ENCODE measurements at regions not wholly inside any gene's neighbourhood (a gene's known extent, or its start where the extent isn't known, plus 50 kb on each side); places are given as distances from the start of the nearest gene placed in this dataset.
A peak's percentile ranks its signal among the peaks of the same experiment; 100 is the strongest.

DNA sequence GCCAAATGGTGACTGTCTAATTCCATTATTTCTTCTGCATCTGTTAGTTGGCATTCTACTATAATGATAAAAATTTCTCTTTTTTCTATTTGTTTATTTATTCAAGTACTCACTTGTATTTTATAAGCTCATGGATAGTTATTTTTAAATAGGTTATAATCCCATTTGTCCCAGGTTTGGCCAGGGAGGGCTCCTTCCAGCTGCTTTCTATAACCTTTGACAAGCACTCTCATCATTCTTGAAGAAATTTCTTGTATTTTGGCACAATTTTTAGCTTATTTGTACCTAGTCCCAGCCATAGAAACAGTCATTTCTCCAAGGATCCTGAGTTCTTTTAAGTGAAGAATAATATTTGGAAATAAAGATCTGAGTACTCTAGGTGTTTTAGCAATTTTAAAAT, 1038.6 kb upstream of the AGA start:
- DNase-seq: no peak
- H3K4me3 ChIP-seq (ENCODE audit: insufficient read depth, low read depth, low read length): no peak overlapping the region
- H3K36me3 ChIP-seq (replicated peaks; ENCODE audit: control insufficient read depth, insufficient read depth, low read length): no peaks in the 10 kb centered on the region
- H3K27me3 ChIP-seq (ENCODE audit: control insufficient read depth, insufficient read depth, low read length): no peaks in the 10 kb centered on the region

DNA sequence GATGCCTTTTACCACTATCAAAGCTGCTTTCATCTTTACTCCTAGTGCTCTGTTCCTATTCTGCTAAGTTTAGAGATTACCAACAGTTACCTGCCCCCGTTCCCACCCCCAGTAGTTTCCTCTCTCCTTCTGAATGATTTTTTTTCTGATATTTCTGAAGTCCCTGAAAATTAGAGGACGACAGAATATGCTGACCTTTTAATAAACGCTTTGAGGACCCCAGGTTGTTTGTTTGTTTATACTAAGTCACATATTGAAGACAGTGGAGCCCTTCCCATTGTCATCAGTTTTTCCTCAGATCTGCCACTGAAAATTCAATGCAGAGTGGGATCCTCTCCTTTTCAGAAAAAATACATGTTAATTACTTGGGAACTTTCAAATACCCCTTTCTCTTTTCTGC, 1039.3 kb upstream of the AGA start:
- Histone ChIP-seq H3K36me3 (replicated peaks; ENCODE audit: control insufficient read depth, insufficient read depth, low read length) (no peaks in the 10 kb centered on the region), H3K27me3 (ENCODE audit: control insufficient read depth, insufficient read depth, low read length) (no peaks in the 10 kb centered on the region), H3K4me3 (ENCODE audit: insufficient read depth, low read depth, low read length) (no peak overlapping the region)
- DNase-seq: no peak

DNA sequence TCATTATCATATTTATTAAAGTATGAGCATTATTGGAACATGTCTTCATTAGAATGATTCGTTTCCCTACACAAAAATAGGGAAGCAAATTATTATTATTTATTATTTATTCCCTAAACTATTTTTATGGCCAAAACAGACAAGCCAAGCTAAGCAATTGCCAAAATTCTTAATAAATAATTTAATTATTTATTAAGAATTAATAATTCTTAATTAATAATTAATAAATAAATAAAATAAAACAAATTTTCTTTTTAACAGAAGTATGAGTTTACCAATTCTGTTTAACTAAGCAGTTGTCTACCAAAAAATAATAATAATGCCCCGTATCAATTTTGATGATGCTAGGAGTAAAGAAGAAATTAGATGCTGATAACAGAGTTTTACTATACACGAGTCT, 1080.8 kb upstream of the AGA start:
- Histone ChIP-seq H3K36me3 (replicated peaks; ENCODE audit: control insufficient read depth, insufficient read depth, low read length) (no peaks in the 10 kb centered on the region), H3K27me3 (ENCODE audit: control insufficient read depth, insufficient read depth, low read length) (no peaks in the 10 kb centered on the region), H3K4me3 (ENCODE audit: insufficient read depth, low read depth, low read length) (no peak overlapping the region)
- no peak for DNase-seq

DNA sequence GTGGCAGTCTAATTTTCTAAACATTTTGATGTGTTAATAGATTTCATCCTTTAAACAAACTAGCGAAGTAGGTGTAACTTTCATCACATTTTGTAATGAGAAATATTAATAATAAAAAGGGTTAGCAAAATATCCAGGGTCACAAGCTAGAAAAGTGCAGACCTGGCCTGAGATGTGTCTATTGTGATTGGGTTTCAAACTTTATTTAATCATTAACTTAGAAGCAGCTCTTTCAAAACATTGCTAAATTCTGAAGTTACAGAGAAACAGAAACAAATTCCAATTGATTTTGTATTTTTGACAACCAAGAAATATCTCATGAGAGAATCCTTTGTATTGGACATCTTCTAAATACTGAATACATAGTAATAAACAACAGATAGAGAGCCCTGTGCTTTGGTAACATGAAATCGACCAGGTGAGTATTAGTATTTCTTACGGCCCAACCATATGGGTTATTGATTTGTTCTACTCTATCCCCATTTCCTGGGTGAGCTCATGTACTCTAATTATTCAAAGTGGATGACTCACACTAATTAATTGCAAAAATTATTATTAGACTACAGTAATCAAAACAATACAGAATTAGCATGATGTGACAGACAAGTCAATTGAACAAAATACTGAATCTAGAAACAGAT, 1093.8 kb upstream of the AGA start:
- no peak for DNase-seq
- Histone ChIP-seq H3K27me3 (ENCODE audit: control insufficient read depth, insufficient read depth, low read length) (no peaks in the 10 kb centered on the region), H3K4me3 (ENCODE audit: insufficient read depth, low read depth, low read length) (no peak overlapping the region), H3K36me3 (replicated peaks; ENCODE audit: control insufficient read depth, insufficient read depth, low read length) (no peaks in the 10 kb centered on the region)

DNA sequence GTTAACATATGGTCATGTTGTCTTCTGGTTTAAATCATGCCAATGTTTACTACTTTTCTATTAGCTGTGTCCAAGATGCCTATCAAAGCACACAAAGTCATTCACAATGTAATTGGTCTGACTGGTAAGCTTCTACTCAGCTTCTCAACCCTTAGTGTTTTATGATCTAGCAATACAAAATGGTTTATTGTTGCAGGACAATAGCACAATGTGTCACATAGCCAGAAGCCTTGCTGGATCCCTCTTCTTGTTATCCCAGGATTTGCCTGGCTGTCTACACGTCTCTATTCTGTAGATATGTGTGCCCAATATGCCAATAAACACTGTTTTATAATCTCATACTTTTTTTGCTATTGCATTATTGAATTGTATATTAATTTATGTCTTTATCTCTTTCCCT, 1111.0 kb upstream of the AGA start:
- H3K4me3 ChIP-seq (ENCODE audit: insufficient read depth, low read depth, low read length): no peak overlapping the region
- no peaks in the 10 kb centered on the region for H3K36me3 ChIP-seq (replicated peaks; ENCODE audit: control insufficient read depth, insufficient read depth, low read length)
- no peaks in the 10 kb centered on the region for H3K27me3 ChIP-seq (ENCODE audit: control insufficient read depth, insufficient read depth, low read length)
- no peak for DNase-seq

DNA sequence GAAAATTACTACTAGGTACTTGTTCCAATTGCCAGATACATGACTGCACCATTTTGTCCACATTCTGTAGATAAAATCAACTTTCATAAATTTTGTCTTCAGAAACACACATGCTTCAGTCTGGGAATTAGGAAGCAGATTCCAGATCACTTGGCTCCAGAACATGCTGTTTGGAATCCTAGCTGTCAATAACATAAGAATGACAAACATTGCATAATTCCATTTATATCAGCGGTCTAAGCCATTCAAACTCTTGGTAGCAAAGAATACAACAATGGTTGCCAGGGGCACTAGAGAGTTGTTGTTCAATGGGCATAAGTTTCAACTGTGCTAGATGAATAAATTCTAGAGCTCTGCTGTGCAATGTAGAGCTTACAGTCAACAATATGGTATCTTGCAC, 1112.1 kb upstream of the AGA start:
- H3K4me3 ChIP-seq (ENCODE audit: insufficient read depth, low read depth, low read length): no peak overlapping the region
- no peak for DNase-seq
- H3K27me3 ChIP-seq (ENCODE audit: control insufficient read depth, insufficient read depth, low read length): no peaks in the 10 kb centered on the region
- H3K36me3 ChIP-seq (replicated peaks; ENCODE audit: control insufficient read depth, insufficient read depth, low read length): no peaks in the 10 kb centered on the region

DNA sequence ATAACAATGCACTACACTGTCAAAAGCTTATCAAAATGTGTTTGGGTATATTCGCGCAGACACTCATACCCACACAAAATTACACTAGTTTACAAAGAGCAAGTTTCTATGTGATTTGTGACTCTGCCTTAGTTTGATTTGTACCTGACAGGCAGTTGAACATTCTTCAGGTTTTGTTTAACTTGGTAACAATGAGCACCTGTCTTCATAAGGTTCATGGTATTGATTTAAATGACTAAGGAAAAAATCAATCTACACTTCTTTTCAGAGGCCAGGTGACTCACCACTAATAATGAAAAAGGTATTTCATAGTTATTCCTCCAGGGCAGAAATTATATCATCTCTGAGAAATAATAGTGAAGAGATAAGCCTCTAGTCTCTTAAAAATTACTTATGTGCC, 1114.6 kb upstream of the AGA start:
- Histone ChIP-seq H3K27me3 (ENCODE audit: control insufficient read depth, insufficient read depth, low read length) (no peaks in the 10 kb centered on the region), H3K4me3 (ENCODE audit: insufficient read depth, low read depth, low read length) (no peak overlapping the region), H3K36me3 (replicated peaks; ENCODE audit: control insufficient read depth, insufficient read depth, low read length) (no peaks in the 10 kb centered on the region)
- DNase-seq: no peak

DNA sequence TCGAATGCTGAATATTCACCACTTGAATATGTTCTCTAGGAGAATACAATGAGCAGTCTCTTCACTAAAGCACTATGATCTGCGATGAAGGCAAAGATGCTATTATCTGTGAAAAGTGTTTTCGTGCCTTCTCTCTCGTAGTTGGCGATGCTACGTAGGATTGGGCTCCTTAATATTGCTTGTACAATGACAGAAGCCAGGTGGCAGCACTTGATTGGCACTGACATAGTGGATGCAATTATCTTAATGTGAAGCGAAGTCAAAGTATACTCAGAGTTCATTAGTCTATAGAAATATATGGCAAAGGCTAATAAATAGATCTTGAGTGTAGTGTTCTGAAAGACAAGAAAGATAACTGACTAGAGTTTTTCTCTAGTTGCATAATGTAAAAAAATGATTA, 1135.7 kb upstream of the AGA start:
- Histone ChIP-seq H3K36me3 (replicated peaks; ENCODE audit: control insufficient read depth, insufficient read depth, low read length) (no peaks in the 10 kb centered on the region), H3K4me3 (ENCODE audit: insufficient read depth, low read depth, low read length) (no peak overlapping the region), H3K27me3 (ENCODE audit: control insufficient read depth, insufficient read depth, low read length) (no peaks in the 10 kb centered on the region)
- DNase-seq: peak; percentile 4

DNA sequence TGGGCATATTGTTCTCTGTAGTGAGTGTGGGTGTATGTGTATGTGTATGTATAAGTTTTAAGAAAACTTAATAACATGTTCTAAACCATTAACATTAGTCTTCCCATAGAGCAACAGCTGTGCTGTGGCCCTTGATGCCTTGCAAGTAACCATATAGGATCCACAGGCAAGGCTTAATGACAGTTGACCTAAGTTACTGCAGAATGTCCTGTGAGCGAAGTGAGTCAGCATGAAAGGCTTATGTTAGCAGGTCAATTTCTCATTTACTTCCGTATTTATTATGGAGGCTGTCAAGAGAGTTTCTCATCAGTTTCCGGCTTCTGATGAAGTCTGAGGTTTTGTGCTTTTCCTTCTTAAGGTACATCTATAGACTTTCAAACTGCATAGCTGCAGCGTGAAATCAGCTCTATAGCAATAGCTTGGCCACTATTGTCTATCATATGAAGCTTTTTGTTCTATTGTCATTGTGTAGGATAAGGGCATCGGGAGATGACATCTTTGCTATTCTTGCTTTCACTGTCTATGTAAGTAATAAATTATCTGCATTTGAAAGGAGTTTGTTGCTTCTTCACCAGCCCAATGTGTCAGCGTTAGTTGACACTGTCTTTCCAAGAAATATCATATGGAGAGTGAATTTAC, 1153.4 kb upstream of the AGA start:
- H3K27me3 ChIP-seq (ENCODE audit: control insufficient read depth, insufficient read depth, low read length): no peaks in the 10 kb centered on the region
- no peak overlapping the region for H3K4me3 ChIP-seq (ENCODE audit: insufficient read depth, low read depth, low read length)
- no peaks in the 10 kb centered on the region for H3K36me3 ChIP-seq (replicated peaks; ENCODE audit: control insufficient read depth, insufficient read depth, low read length)
- DNase-seq: no peak

DNA sequence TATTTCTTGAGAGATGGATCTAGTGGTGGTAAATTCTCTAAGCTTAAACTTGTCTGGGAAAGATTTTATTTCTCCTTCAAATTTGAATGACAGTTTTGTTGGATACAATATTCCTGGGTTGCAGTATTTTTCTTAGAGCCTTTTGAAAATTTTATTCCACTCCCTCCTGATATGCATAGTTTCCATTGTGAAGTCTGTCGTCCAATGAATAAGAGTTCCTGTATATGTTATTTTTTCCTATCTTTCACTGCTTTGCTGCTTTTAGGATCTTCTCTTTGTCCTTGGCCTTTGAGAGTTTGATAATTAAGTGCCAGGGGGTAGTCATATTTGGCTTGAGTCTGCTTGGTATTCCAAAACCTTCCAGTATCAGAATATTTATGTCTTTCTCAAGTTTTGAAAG, 1156.4 kb upstream of the AGA start:
- DNase-seq: no peak
- no peaks in the 10 kb centered on the region for H3K36me3 ChIP-seq (replicated peaks; ENCODE audit: control insufficient read depth, insufficient read depth, low read length)
- H3K27me3 ChIP-seq (ENCODE audit: control insufficient read depth, insufficient read depth, low read length): no peaks in the 10 kb centered on the region
- no peak overlapping the region for H3K4me3 ChIP-seq (ENCODE audit: insufficient read depth, low read depth, low read length)

DNA sequence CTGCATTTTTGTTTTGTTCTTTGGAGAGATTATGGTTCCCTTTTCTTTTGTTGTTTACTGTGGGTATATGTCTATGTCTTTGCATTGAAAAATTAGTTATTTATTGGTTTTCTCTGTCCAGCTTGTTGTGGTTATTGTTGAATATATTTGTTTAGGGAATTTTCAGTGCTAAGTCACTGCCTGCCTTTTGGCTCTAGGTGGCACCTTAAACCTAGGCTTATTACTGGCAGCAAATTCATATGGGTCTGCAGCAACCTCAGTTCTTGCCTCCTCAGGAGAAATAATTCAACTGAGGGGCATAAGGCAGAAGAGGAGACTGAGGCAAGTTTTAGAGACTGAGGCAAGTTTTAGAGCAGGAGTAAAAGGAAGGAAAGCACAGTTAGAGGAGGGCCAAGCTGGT, 1157.3 kb upstream of the AGA start:
- H3K4me3 ChIP-seq (ENCODE audit: insufficient read depth, low read depth, low read length): no peak overlapping the region
- DNase-seq: peak; percentile 3
- H3K27me3 ChIP-seq (ENCODE audit: control insufficient read depth, insufficient read depth, low read length): no peaks in the 10 kb centered on the region
- no peaks in the 10 kb centered on the region for H3K36me3 ChIP-seq (replicated peaks; ENCODE audit: control insufficient read depth, insufficient read depth, low read length)

DNA sequence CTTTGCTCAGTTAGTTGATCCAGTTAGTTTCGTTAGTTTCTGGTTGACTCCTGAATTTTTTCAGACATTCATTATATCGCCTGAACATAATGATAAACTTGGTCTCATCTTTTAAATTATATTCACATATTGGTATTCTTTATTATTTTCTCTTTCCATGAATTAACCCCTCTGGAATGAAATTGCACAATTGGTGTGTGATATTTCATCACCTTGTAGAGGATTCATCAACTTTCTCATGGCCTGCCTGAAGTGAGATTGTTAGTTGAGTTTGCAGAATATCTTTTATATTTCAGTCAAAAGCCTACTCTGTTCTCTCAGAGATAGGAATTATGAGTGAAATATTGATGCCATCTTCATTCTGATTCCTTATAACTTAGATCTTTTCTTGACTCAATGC, 1160.6 kb upstream of the AGA start:
- no peaks in the 10 kb centered on the region for H3K36me3 ChIP-seq (replicated peaks; ENCODE audit: control insufficient read depth, insufficient read depth, low read length)
- no peak for DNase-seq
- no peak overlapping the region for H3K4me3 ChIP-seq (ENCODE audit: insufficient read depth, low read depth, low read length)
- no peaks in the 10 kb centered on the region for H3K27me3 ChIP-seq (ENCODE audit: control insufficient read depth, insufficient read depth, low read length)

DNA sequence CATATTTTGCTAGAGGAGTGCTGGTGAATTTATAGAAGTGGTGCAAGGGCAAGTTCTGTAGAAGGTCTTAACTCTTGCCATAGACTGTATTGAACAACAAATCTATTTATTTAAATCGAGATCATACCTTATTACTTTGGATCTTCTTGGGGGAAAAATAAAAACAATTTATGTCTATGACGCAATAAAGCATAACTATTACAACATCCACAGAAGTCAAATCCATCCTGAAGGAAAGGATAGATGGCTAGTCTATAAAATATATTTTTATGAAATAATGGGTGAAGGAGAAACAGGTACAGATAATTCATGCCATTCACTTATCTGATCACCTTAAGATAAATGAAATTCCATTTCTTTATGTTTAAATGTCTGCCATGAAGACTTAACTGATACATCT, 1168.8 kb upstream of the AGA start:
- no peak for DNase-seq
- Histone ChIP-seq H3K27me3 (ENCODE audit: control insufficient read depth, insufficient read depth, low read length) (no peaks in the 10 kb centered on the region), H3K4me3 (ENCODE audit: insufficient read depth, low read depth, low read length) (no peak overlapping the region), H3K36me3 (replicated peaks; ENCODE audit: control insufficient read depth, insufficient read depth, low read length) (no peaks in the 10 kb centered on the region)

DNA sequence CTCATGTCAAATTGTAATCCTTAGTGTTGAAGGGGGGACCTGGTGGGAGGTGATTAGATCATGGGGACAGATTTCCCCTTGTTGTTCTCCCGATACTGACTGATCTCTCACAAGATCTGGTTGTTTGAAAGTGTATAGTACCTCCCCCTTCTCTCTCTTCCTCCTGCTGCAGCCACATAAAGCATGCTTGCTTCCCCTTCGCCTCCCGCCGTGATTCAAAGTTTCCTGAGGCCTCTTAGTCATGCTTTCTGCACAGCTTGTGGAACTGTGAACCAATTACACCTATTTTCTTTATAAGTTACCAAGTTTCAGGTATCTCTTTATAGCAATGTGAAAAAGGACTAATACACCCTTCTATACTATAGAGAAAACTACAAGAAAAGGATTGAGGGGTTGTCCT, 1170.5 kb upstream of the AGA start:
- H3K27me3 ChIP-seq (ENCODE audit: control insufficient read depth, insufficient read depth, low read length): no peaks in the 10 kb centered on the region
- H3K36me3 ChIP-seq (replicated peaks; ENCODE audit: control insufficient read depth, insufficient read depth, low read length): no peaks in the 10 kb centered on the region
- no peak overlapping the region for H3K4me3 ChIP-seq (ENCODE audit: insufficient read depth, low read depth, low read length)
- no peak for DNase-seq

DNA sequence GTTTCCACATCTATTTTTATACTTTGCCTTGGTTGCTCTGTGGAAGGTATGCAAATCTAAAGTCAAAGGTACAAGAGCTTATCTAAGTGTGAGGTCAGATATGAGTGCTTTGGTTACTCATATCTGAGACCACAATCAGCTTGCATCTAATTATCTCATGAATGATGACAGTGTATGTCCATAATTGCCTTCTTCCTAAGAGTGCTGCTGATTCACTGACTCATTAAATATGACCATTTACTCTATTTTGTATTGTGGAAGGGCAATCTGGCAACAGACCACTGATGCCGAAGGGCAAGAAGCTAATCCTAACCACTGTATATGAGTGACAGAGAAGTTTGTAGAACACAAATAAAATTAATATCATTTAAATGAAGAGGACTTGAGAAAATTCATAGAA, 1190.2 kb upstream of the AGA start:
- Histone ChIP-seq H3K36me3 (replicated peaks; ENCODE audit: control insufficient read depth, insufficient read depth, low read length) (no peaks in the 10 kb centered on the region), H3K4me3 (ENCODE audit: insufficient read depth, low read depth, low read length) (no peak overlapping the region), H3K27me3 (ENCODE audit: control insufficient read depth, insufficient read depth, low read length) (no peaks in the 10 kb centered on the region)
- DNase-seq: no peak

DNA sequence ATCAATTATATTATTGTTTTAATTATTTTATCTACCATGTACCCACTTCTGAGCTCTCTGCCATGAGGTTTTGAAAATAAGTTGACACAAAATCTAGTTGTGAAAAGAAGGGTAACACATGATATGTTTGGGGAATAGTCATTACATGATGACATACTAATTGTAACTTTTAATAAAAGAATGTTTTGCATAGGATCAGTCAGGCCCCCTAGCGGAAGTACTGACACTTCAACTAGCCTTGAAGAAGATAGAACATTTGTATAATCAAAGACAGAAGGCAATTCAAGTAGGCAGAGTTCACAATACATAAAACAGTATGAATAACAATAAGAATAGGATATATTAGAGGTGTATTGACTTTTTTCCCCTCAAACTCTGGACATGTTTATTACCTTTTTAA, 1191.0 kb upstream of the AGA start:
- Histone ChIP-seq H3K27me3 (ENCODE audit: control insufficient read depth, insufficient read depth, low read length) (no peaks in the 10 kb centered on the region), H3K36me3 (replicated peaks; ENCODE audit: control insufficient read depth, insufficient read depth, low read length) (no peaks in the 10 kb centered on the region), H3K4me3 (ENCODE audit: insufficient read depth, low read depth, low read length) (no peak overlapping the region)
- DNase-seq: peak; percentile 1

Data from H7 (cell line).